LNCaP clone FGC (cell line): ENCODE measurements at regions not wholly inside any gene's neighbourhood (a gene's known extent, or its start where the extent isn't known, plus 50 kb on each side); places are given as distances from the start of the nearest gene placed in this dataset.

Experiments used
- DNase-seq: peaks from one replicate; pipeline ENCODE4 v3.0.0-alpha.2; 2011; ENCODE audit warnings: low read depth
- H3K4me3 ChIP-seq: 2 replicates; pipeline ENCODE4 v1.5.1; 2011; ENCODE audit warnings: mild to moderate bottlenecking, low read depth, low read length, control low read depth
- TF ChIP-seq, protein P1 (sequence below): IDR thresholded peaks from 2 replicates; pipeline ENCODE4 v1.5.1; 2012; ENCODE audit warnings: mild to moderate bottlenecking; ENCODE audit not compliant: control insufficient read depth, insufficient read depth; ENCODE audit errors: extremely low read depth

DNA sequence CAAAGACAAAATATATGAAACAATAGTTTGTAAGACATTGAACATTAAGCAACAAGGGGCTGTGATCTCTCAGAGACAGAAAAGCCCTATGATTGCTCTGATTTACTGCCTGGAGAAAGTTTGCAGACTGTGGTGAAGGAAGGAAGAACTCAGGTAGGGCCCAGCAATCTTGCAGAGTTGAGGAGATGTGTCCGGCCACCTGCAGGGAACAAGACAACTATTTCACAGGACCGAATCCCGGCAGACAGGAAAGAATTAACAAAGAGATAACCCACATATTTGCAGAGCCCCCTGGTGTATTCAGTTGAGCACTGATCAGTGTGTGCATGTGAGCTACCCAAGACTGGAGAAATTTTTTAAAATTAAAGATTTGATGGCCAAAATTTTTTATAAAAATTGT lies 58.3 kb upstream of the FMN2 start:
- TF ChIP-seq, protein P1, sequence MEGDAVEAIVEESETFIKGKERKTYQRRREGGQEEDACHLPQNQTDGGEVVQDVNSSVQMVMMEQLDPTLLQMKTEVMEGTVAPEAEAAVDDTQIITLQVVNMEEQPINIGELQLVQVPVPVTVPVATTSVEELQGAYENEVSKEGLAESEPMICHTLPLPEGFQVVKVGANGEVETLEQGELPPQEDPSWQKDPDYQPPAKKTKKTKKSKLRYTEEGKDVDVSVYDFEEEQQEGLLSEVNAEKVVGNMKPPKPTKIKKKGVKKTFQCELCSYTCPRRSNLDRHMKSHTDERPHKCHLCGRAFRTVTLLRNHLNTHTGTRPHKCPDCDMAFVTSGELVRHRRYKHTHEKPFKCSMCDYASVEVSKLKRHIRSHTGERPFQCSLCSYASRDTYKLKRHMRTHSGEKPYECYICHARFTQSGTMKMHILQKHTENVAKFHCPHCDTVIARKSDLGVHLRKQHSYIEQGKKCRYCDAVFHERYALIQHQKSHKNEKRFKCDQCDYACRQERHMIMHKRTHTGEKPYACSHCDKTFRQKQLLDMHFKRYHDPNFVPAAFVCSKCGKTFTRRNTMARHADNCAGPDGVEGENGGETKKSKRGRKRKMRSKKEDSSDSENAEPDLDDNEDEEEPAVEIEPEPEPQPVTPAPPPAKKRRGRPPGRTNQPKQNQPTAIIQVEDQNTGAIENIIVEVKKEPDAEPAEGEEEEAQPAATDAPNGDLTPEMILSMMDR: no peak
- no peak for DNase-seq
- H3K4me3 ChIP-seq: no peak overlapping the region

DNA sequence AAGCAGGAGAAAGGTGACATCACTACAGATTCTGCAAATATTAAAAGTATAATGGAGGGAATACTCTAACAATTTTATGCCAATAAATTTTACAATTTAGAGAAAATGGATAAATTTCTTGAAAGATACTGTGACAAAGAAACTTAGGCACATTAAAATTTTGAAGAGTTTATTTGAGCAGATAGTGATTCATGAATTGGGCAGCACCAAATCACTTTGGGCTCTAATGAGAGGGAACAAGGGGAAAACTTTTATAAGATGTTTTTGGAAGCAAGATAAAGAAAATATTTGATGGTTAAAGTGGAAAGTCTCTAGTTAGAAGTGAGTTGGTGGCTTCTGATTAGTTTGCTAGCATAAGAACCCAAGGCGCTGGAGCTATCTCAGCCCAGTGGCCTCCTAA lies 55.2 kb upstream of the FMN2 start:
- TF ChIP-seq, protein P1: no peak
- H3K4me3 ChIP-seq: no peak overlapping the region
- DNase-seq: no peak
